K562 (cell line): ENCODE measurements at regions not wholly inside any gene's neighbourhood (a gene's known extent, or its start where the extent isn't known, plus 50 kb on each side); places are given as distances from the start of the nearest gene placed in this dataset.

ENCODE experiments used
- ATF2 ChIP-seq: sonication (generic); formaldehyde crosslinking; IDR thresholded peaks from 2 replicates; pipeline ENCODE4 v1.8.1; 2022; ENCODE audit warnings: missing genetic modification reagents
- HCFC1 ChIP-seq: IDR thresholded peaks from 2 replicates; pipeline ENCODE4 v1.6.1; 2012; ENCODE audit warnings: low read depth, low read length, improper control_type of control experiment
- HMGXB4 ChIP-seq: sonication (generic); formaldehyde crosslinking; IDR thresholded peaks from 2 replicates; pipeline ENCODE4 v1.8.1; 2023; ENCODE audit warnings: mild to moderate bottlenecking, missing genetic modification reagents
- ILK ChIP-seq: fragments of 450-650 bp; IDR thresholded peaks from 2 replicates; pipeline ENCODE4 v1.6.1; 2016; ENCODE audit warnings: missing genetic modification characterization, low read depth, mild to moderate bottlenecking, missing compliant biosample characterization, moderate library complexity, borderline replicate concordance
- RBM25 ChIP-seq: fragments of 200-400 bp; formaldehyde crosslinking; IDR thresholded peaks from 2 replicates; pipeline ENCODE4 v1.6.1; 2018; ENCODE audit warnings: low read length, low read depth, moderate library complexity; ENCODE audit not compliant: severe bottlenecking
- REST ChIP-seq, 2 experiments: fragments of 450-650 bp; formaldehyde crosslinking in 1 of 2; IDR thresholded peaks; 2 replicates each; pipeline versions ENCODE4 v1.4.0 to v1.6.1; 2014 to 2020; ENCODE audit warnings: mild to moderate bottlenecking in 2 of 2, borderline replicate concordance in 1 of 2, low read depth in 1 of 2
- SRSF9 ChIP-seq: fragments of 200-400 bp; formaldehyde crosslinking; IDR thresholded peaks from 2 replicates; pipeline ENCODE4 v1.6.1; 2017; ENCODE audit warnings: low read depth, low read length, borderline replicate concordance
- TCF7 ChIP-seq: sonication (generic); IDR thresholded peaks from 2 replicates; pipeline ENCODE4 v1.6.1; 2016; ENCODE audit warnings: antibody characterized with exemption, borderline replicate concordance

GRCh38 chr1:243924188-243924587 is 74.1 kb upstream of the AKT3 start (continued):
- no peak for TF ChIP-seq REST (IDR thresholded peaks at IDR 0.05; ENCODE audit: borderline replicate concordance)
- no peak for TF ChIP-seq REST (CRISPR knock-in tag; IDR thresholded peaks at IDR 0.05; ENCODE audit: low read depth)
- TF ChIP-seq ATF2 (CRISPR knock-in tag) = no peak
- no peak for TF ChIP-seq TCF7
- no peak for TF ChIP-seq RBM25
- no peak for TF ChIP-seq HMGXB4 (CRISPR knock-in tag)
- TF ChIP-seq ILK = no peak
- TF ChIP-seq HCFC1 = no peak
- TF ChIP-seq SRSF9 = no peak
